Fibroblast of pulmonary artery (primary cell): ENCODE measurements at regions not wholly inside any gene's neighbourhood (a gene's known extent, or its start where the extent isn't known, plus 50 kb on each side); places are given as distances from the start of the nearest gene placed in this dataset.

ENCODE experiments used
- DNase-seq: peaks from one replicate; pipeline ENCODE4 v3.0.0-alpha.2; 2010; ENCODE audit warnings: low read depth
- H3K4me3 ChIP-seq: replicated peaks from 2 replicates; pipeline ENCODE4 v1.5.1; 2011; ENCODE audit warnings: low read depth, mild to moderate bottlenecking, control low read depth, low read length, moderate library complexity
- TF ChIP-seq, protein P1 (sequence below): IDR thresholded peaks from 2 replicates; pipeline ENCODE4 v1.5.1; 2011; ENCODE audit warnings: mild to moderate bottlenecking, control low read depth, low read length, inconsistent platforms; ENCODE audit errors: missing control alignments

- no peak for DNase-seq
- H3K4me3 ChIP-seq: no peak overlapping the region
- TF ChIP-seq, protein P1, sequence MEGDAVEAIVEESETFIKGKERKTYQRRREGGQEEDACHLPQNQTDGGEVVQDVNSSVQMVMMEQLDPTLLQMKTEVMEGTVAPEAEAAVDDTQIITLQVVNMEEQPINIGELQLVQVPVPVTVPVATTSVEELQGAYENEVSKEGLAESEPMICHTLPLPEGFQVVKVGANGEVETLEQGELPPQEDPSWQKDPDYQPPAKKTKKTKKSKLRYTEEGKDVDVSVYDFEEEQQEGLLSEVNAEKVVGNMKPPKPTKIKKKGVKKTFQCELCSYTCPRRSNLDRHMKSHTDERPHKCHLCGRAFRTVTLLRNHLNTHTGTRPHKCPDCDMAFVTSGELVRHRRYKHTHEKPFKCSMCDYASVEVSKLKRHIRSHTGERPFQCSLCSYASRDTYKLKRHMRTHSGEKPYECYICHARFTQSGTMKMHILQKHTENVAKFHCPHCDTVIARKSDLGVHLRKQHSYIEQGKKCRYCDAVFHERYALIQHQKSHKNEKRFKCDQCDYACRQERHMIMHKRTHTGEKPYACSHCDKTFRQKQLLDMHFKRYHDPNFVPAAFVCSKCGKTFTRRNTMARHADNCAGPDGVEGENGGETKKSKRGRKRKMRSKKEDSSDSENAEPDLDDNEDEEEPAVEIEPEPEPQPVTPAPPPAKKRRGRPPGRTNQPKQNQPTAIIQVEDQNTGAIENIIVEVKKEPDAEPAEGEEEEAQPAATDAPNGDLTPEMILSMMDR: no peak
These were observed 147.1 kb upstream of the SLC30A5 start for GRCh38 chr5:68946728-68947127.

GRCh38 chr5:68947986-68948385 is 145.8 kb upstream of the SLC30A5 start:
- TF ChIP-seq, protein P1: no peak
- no peak overlapping the region for H3K4me3 ChIP-seq
- no peak for DNase-seq

- TF ChIP-seq, protein P1: no peak
- DNase-seq: no peak
- no peak overlapping the region for H3K4me3 ChIP-seq
These were observed 144.6 kb upstream of the SLC30A5 start for GRCh38 chr5:68949256-68949655.

DNA sequence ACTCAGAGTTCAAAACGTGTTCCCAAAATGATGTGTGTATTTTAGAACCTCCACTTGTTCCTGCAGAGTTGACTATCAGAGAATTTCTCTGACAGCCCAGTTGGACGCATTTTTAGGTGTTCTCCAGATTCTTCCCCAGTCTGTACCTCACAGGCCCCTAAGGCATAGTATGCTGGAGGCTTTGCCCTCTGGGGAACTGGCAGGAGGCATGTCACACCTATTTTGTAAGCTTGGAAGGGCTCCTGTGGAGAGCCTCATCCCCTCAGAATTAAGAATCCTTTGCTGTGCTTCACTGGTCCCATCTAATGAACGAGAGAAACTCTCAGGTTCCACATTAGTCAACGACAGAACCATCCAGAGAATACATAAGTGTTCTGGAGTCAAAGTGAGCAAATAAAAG is 144.1 kb upstream of the SLC30A5 start:
- no peak for DNase-seq
- TF ChIP-seq, protein P1: no peak
- no peak overlapping the region for H3K4me3 ChIP-seq

DNA sequence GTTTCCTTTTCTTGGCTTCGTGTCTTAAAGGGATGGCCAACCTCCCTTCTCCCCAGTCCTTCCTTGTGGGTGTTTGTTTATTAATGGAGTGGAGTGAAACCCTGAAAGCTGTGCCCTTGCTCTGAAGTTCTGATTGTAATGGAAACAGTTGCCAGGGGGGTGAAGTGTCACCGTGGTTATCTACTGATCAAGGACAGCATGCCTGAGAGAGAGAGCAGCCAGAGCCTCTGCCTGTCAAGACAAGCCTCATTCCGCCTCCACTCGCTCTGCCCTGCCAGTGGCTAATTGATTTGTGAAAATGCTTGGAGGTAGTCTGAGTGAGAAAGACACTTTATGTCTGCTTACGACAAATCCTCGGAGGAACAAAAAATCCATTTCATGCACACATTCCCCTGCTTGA is 143.7 kb upstream of the SLC30A5 start:
- H3K4me3 ChIP-seq: no peak overlapping the region
- TF ChIP-seq, protein P1: no peak
- DNase-seq: no peak

- H3K4me3 ChIP-seq: no peak overlapping the region
These were observed 142.9 kb upstream of the SLC30A5 start for GRCh38 chr5:68950930-68951329.

More at GRCh38 chr5:68950930-68951329, 142.9 kb upstream of the SLC30A5 start:
- TF ChIP-seq, protein P1: no peak
- DNase-seq: no peak
